HEK293 (cell line): ENCODE measurements at regions not wholly inside any gene's neighbourhood (a gene's known extent, or its start where the extent isn't known, plus 50 kb on each side); places are given as distances from the start of the nearest gene placed in this dataset.

Source experiments
- ZFP3 ChIP-seq: fragments of 450-650 bp; formaldehyde crosslinking; IDR thresholded peaks from 2 replicates; pipeline ENCODE4 v1.5.1; 2016; ENCODE audit warnings: low read depth, missing biosample characterization, missing genetic modification characterization
- ZNF184 ChIP-seq: fragments of 450-650 bp; IDR thresholded peaks from 2 replicates; pipeline ENCODE4 v1.5.1; 2018; ENCODE audit warnings: missing biosample characterization, mild to moderate bottlenecking, missing genetic modification characterization

DNA sequence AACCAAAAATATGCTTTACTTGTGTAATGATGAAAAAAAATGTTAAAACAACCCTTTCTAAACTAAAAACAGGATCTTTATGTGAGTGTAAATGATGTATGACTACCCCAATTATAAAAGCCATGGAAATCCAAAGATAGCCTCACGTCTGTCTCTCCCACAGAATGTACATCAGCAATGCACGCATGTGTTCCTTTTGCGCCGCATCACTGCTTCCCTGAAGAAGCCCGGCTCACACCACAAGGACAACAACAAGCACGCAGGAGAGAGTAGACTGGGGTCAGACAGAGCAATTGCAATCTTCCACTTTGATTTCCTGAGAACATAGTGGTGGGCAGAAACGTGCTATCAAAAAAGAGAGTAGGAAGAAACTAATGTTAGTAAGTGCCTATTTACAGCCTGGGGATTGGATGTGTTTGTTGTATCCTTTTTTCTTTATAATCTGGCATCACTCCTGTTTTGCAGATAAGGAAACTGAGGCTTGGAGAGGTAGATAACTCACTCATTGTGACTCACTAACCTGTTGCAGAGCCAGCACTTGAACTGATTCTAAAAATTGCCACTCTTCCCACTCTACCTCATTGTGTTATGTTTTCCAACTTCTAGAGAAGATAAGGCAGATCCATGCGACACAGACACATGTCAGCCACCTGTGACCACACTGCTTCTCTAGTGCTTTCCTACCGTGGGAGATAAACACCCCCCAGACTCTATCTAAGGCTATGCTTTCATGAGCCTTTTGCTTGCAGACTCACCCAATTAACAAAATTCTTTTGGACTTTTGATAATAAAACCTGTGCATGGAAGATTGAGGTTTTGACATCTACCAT, 60.1 kb downstream of the MAP10 start:
- no peak for TF ChIP-seq ZFP3 (tag by site-specific recombination)
- no peak for TF ChIP-seq ZNF184 (tag by site-specific recombination)
